Head of caudate nucleus (tissue), 42 donors: ENCODE measurements at regions not wholly inside any gene's neighbourhood (a gene's known extent, or its start where the extent isn't known, plus 50 kb on each side); places are given as distances from the start of the nearest gene placed in this dataset.

Source experiments
- DNase-seq, 42 donors: peaks; one replicate each; pipeline versions ENCODE4 v3.0.0 to v3.0.0-alpha.2; 2020 to 2021; ENCODE audit warnings: mixed read lengths in 7 of 42
- intact Hi-C: fragments of 100-400 bp; cut with DNase I; formaldehyde crosslinking; loops from one replicate; pipeline ENCODE4 v1.15.0; 2022

GRCh38 chr4:127103681-127104115 lies 529.1 kb upstream of the INTU start:
- intact Hi-C loops = no loop called here
- DNase-seq = no peak

DNA sequence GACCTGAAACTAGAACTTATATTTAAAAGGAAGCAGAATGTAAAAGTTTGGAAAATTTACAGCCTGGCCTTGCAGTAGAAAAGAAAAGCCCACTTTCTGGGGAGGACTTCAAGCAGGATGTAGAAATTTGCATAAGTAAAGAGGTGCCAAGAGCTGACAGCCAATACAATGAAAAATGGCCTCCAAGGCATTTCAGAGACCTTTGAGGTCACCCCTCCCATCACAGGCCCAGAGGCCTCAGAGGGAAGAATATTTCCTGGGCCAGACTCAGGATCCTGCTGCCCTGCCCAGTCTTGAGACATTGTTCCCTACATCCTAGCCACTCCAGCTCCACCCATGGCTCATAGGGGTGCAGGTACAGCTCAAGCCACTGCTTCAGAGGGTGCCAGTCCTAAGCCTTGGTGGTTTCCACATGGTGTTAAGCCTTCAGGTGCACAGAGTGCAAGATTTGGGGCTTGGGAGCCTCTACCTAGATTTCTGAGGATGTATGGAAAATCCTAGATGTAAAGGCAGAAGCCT lies 518.9 kb upstream of the INTU start:
- intact Hi-C loops = no loop called here
- DNase-seq = no peak

DNA sequence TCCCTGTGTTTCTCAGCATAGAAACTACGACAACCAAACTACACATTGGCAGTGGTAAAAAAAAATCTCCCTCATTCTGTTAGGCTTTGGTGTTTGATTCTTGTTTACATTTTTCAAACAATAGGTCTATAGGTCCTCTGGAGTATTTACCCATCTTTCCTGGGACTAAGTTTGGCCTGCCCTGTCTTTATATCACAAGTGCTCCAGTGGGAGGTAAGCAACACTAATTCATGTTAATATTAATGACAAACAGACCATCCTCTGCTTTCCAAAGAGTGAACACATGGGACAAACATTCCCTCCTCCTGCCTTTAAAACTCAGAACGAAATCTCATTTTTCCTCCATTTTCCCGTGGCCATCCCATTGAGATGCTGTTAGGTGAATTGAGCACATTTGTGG lies 514.1 kb upstream of the INTU start:
- DNase-seq = no peak
- intact Hi-C loops = no loop called here

DNA sequence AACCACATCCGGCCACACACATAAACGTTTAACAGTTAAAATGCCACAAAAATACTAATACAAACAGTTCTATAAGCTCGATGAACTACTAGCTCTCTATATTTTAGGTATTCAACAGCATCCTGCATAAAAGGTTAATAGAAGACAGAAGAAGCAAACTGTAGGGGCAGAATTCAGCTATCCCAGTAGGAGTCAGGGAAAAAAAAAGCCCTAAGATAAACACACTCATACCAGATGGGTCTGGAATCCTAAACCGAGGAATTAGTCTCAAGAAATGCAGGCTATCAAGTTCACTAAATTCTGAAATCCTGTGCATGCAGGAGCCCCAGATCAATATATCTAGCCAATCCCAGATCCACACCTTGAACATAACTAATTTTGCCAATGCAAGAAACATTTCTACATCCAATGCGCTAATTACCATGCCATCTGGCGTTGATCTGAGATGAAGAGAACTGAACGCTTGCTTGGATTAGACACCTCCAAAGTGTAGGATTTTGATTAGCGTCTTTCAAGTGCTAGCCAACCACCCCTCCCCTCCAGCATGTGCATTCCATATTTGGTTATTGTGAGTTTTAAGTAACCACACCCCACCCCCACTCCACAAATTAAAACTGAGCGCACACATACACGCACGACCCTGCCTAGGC lies 512.2 kb upstream of the INTU start:
- intact Hi-C loops = no loop called here
- no peak for DNase-seq

DNA sequence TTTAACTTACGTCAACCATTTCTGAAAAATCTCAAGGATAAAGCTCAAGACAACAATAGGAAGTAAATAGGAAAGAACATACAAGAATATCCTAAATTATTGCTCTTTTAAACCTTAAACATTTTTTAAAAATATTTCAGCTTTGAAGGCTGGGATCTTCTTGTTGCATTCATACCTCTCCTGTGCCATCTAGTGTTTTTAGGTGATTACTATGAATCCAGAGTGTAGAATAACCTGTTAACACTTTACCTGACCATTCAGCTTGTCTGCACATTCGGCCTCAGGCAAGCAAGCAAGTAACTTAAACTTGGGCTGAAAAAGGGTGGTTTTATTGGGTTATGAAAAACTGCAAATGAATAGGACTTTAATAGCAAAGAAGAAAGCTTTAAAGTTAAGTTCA lies 507.8 kb upstream of the INTU start:
- no peak for DNase-seq

DNA sequence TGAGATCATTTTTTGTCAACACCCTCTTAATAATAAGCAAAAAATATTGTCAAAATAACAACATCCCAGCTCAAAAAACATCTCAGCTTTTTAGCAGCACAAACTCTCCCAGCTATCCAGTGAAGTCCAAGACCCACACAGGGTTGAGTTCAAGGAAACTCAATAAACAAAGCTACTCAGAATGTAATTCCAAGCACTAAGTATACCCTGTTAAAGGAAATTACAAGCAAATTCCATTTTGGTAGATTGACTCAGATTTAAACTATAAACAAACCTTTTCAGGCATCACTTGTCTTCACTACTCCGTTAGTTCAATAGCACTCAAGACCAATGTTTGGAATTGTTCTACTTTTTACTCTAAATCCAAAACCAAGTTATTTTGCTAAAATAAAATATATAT lies 506.0 kb upstream of the INTU start:
- intact Hi-C loops = no loop called here
- no peak for DNase-seq

More for the DNA sequence above, 507.8 kb upstream of the INTU start:
- intact Hi-C loops = no loop called here

GRCh38 chr4:127131527-127131926 lies 501.2 kb upstream of the INTU start:
- intact Hi-C loops = no loop called here
- no peak for DNase-seq

DNA sequence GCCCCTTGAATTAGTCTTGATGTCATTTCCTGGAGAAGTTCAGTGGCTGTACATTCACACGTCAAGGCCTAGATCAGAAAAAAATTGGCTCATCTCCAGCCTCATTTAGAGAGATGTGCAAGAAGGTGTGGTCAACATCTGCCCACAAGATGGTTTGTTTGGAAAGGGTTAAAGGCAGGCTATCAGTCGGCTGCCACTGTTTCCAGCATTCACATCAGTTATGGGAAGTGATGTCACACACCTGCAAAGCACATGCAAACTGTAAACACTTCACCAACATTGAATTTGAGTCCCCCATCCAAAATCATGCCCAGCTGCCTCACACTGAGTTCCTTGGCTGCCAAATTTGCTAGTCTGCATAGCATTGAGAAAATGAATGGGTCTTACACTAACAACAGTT lies 498.3 kb upstream of the INTU start:
- DNase-seq = no peak
- intact Hi-C loops = no loop called here

DNA sequence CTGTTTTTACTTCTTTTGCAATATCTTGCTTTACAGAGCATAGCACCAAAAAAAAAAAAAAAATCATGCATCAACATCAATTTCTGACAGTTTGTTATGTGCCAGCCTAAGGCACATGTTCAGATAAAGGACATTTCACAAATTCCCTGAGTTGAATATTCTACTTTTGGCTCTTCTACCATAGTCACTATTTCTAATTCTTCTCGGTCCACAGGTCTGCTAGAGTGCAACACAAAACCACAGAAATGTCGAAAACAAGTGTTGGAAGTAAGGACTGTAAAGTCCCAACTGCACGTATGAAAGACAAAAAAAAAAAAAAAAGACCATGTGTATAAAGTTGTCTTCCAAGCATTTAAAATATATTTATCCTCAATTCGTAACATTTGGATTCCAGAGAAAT lies 494.2 kb upstream of the INTU start:
- intact Hi-C loops = no loop called here

DNA sequence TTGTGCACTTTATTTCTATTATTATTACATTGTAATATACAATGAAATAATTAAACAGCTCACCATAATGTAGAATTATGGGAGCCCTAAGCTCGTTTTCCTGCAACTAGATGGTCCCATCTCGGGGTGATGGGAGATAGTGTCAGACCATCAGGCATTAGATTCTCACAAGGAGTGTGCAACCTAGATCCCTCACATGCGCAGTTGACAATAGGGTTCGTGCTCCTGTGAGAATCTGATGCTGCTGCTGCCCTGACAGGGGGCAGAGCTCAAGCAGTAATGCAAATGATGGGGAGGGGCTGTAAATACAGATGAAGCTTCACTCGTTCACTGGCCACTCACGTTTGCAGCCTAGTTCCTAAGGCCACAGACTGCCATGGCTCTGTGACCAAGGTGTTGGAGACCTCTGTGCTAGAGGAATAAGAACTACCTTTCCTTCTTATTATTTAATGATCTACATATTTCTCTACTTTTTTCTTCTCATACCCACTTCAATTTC lies 492.9 kb upstream of the INTU start:
- intact Hi-C loops = no loop called here
- DNase-seq = no peak

More for the DNA sequence above, 494.2 kb upstream of the INTU start:
- DNase-seq = no peak

- intact Hi-C loops = no loop called here
Measured at GRCh38 chr4:127140306-127140705, 492.5 kb upstream of the INTU start.

DNA sequence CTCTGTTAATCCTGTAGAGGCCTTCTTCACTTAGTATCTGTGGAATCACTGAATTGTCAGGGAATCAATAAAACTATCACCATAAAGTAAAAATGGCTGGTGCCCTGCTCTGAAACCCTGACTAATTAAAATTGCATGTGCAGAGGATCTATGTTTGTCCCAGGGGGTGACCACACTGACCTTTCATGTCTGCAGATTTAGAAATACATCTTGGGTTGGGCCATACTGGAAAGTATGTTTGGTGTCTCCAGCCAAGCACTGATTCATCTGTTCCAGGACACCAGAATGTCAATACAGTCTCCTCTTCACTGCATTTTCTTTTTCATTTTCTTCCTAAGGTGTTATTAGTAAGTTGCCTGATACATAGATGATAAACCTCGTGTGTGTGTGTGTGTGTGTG lies 490.9 kb upstream of the INTU start:
- intact Hi-C loops = no loop called here
- DNase-seq = no peak

More at GRCh38 chr4:127140306-127140705, 492.5 kb upstream of the INTU start:
- no peak for DNase-seq

DNA sequence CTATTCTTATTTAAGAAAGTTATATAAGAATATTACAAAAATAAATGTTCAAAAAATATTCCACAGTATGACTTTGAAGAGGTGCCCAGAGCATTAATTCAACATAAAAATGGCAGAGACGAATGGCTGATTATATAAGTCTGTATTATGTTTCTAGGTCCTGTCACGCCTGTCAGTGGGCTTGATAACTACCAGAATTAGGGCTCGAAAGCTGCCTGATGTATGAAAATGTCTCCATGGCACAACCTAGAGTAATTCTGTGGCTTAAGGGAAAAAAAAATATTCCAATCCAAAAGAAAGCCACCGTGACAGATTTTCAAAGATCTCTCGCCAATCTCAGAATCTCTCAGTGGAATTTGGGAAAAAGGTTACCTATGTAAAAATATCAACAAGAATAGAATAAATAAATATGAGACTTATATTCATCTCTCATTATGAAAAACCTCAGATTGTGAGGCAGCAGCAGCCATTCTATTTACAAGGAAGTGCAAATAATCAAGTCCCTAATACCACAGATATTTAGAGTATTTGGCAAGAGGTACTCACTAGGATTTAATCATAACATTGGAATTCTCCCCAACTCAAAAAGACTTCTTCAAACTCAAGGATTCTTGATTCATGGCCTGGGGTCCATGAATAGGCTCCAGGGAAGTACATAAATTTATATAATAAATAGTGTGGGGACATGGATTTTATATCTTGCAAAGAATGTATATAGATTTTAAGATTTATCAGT lies 489.1 kb upstream of the INTU start:
- intact Hi-C loops = no loop called here
- DNase-seq = no peak

GRCh38 chr4:127145006-127145540 lies 487.7 kb upstream of the INTU start:
- intact Hi-C loops = no loop called here
- DNase-seq = peak in 1 of 42 donors; percentile 9

DNA sequence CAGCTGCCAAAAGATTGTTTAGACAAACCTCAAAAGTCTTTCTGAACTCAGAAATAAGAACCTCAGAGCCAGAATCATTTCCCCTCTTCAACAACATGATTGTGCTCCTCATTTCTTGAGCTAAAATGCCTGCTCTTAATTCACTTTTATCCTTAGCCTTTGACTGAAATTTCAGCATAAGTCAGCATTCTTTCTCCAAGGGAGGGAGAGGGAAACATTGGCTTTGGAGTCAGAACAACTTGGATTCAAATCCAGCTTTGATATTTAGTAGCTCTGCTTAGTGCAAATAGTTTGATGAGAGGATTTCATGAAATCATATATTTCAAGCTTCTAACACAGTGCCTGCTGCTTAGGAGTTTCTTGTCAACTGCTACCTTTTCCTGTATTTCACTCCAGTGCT lies 484.6 kb upstream of the INTU start:
- no peak for DNase-seq
- intact Hi-C loops = no loop called here

DNA sequence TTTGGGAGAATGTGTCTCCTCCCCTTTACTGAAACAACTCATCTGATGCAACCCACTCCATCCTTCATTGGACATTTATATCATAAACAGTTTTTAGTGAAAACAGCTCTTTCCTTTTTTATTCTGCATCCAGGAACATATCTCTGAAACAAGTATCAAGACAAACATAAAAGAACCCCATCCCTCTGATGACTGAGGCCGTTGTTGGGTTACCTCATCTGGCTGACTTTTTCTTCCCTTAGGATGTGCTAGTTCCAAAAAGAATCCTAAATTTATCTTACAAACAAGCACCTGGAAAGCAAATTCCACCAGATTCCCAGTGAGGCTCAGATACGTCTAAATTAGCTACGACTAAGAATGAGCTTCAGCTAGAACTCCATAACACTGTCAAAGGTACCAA lies 483.7 kb upstream of the INTU start:
- no peak for DNase-seq
- intact Hi-C loops = no loop called here

GRCh38 chr4:127151941-127152340 lies 480.8 kb upstream of the INTU start:
- no peak for DNase-seq
- intact Hi-C loops = no loop called here

GRCh38 chr4:127155116-127155515 lies 477.6 kb upstream of the INTU start:
- intact Hi-C loops = no loop called here

DNA sequence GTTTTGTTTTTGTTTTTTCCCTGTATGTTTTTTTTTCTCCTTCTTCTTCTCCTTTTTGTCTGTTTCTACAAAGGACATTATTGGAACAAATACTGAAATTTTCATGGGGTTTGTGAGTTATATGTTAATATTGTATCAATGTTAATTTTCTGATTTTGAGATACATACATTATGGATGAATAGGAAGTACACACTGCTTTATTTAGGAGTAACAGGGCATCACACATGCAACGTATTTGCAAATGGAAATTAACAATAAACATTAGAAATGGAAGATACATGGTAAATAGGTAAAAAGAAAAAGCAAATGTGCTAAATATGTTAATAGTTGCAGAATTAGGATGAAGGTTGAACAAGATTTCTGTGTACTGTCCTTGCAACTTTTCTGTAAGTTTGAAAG lies 477.2 kb upstream of the INTU start:
- no peak for DNase-seq
- intact Hi-C loops = no loop called here

More at GRCh38 chr4:127155116-127155515, 477.6 kb upstream of the INTU start:
- no peak for DNase-seq

- intact Hi-C loops = no loop called here
- no peak for DNase-seq
Measured at GRCh38 chr4:127162741-127163140, 470.0 kb upstream of the INTU start.
